Suprapubic skin (tissue), 3 donors: ENCODE measurements at regions not wholly inside any gene's neighbourhood (a gene's known extent, or its start where the extent isn't known, plus 50 kb on each side); places are given as distances from the start of the nearest gene placed in this dataset.

Source experiments
- EP300 ChIP-seq: sonication (generic); formaldehyde crosslinking; IDR thresholded peaks from one replicate; pipeline ENCODE4 v1.6.1; 2017; ENCODE audit warnings: antibody characterized with exemption
- TF ChIP-seq, protein P1 (sequence below), 2 donors: fragments of 200-600 bp in 1 of 2; fragments of 450-650 bp in 1 of 2; sonication (generic) in 1 of 2; IDR thresholded peaks; one replicate each; pipeline ENCODE4 v1.5.1; 2016 to 2019; ENCODE audit warnings: antibody characterized with exemption in 2 of 2, mild to moderate bottlenecking in 1 of 2, moderate library complexity in 1 of 2

DNA sequence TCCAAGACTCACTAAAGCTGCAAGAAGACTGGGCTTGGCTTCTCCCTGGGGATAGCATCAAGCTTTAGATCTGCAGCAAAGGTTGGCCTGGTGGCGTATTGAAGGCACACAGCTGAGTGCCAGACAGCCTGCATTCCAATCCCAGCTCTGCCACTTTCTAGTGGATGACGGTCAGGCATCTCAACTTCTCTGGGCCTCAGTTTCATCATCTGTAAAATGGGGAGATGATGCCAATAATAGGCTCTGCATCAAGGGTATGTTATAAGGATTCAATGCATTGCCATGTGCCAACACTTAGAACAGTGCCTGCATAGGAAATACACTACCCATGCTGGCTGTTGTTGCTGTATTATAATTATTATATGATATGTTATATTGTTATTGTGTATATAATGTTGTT lies 220.4 kb downstream of the NPHP4 start:
- TF ChIP-seq, protein P1, sequence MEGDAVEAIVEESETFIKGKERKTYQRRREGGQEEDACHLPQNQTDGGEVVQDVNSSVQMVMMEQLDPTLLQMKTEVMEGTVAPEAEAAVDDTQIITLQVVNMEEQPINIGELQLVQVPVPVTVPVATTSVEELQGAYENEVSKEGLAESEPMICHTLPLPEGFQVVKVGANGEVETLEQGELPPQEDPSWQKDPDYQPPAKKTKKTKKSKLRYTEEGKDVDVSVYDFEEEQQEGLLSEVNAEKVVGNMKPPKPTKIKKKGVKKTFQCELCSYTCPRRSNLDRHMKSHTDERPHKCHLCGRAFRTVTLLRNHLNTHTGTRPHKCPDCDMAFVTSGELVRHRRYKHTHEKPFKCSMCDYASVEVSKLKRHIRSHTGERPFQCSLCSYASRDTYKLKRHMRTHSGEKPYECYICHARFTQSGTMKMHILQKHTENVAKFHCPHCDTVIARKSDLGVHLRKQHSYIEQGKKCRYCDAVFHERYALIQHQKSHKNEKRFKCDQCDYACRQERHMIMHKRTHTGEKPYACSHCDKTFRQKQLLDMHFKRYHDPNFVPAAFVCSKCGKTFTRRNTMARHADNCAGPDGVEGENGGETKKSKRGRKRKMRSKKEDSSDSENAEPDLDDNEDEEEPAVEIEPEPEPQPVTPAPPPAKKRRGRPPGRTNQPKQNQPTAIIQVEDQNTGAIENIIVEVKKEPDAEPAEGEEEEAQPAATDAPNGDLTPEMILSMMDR (IDR thresholded peaks at IDR 0.05): no peak
- no peak for TF ChIP-seq EP300
